Natural killer cell (primary cell): ENCODE measurements at regions not wholly inside any gene's neighbourhood (a gene's known extent, or its start where the extent isn't known, plus 50 kb on each side); places are given as distances from the start of the nearest gene placed in this dataset.

Source experiments
- ATAC-seq, 3 donors: fragments of 150-1000 bp in 2 of 3; fragments of 200-7000 bp in 1 of 3; cut with Tn5 transposase; 1 replicate in 1 of 3; 2 replicates in 2 of 3; pipeline ENCODE4 v1.10.0; 2021; ENCODE audit warnings: mild to moderate bottlenecking in 2 of 3, moderate library complexity in 2 of 3
- DNase-seq, 2 donors: peaks; one replicate each; pipeline versions ENCODE4 v3.0.0 to v3.0.0-alpha.2; 2013 to 2021; ENCODE audit warnings: mixed read lengths in 1 of 2
- H3K27ac ChIP-seq: one replicate; pipeline ENCODE4 v1.5.1; 2013; ENCODE audit warnings: mild to moderate bottlenecking, low read length
- H3K27me3 ChIP-seq: one replicate; pipeline ENCODE4 v1.6.1; 2013; ENCODE audit warnings: low read length; ENCODE audit not compliant: control insufficient read depth, insufficient read depth
- H3K36me3 ChIP-seq: one replicate; pipeline ENCODE4 v1.6.1; 2013; ENCODE audit warnings: low read length; ENCODE audit not compliant: control insufficient read depth, insufficient read depth
- H3K4me1 ChIP-seq: one replicate; pipeline ENCODE4 v1.6.1; 2013; ENCODE audit warnings: low read length; ENCODE audit not compliant: control insufficient read depth, insufficient read depth
- H3K4me3 ChIP-seq: one replicate; pipeline ENCODE4 v1.5.1; 2013; ENCODE audit warnings: low read length
- H3K9me3 ChIP-seq: one replicate; pipeline ENCODE4 v1.6.1; 2013; ENCODE audit warnings: low read length; ENCODE audit not compliant: control insufficient read depth, insufficient read depth
- H3K27ac Mint-ChIP-seq, 2 donors: one replicate each; pipeline ENCODE4 v1.8.0; 2022; ENCODE audit warnings: mild to moderate bottlenecking in 2 of 2, mixed read lengths in 2 of 2, moderate library complexity in 1 of 2
- H3K27me3 Mint-ChIP-seq, 2 donors: one replicate each; pipeline ENCODE4 v1.8.0; 2022; ENCODE audit warnings: low read depth in 2 of 2, mixed read lengths in 2 of 2
- H3K36me3 Mint-ChIP-seq: one replicate; pipeline ENCODE4 v1.8.0; 2022; ENCODE audit warnings: mixed read lengths
- H3K4me1 Mint-ChIP-seq, 2 donors: one replicate each; pipeline ENCODE4 v1.8.0; 2022; ENCODE audit warnings: mixed read lengths in 2 of 2
- H3K4me3 Mint-ChIP-seq: one replicate; pipeline ENCODE4 v1.8.0; 2022; ENCODE audit warnings: mild to moderate bottlenecking, moderate library complexity, mixed read lengths
- H3K9me3 Mint-ChIP-seq, 2 donors: one replicate each; pipeline ENCODE4 v1.8.0; 2022; ENCODE audit warnings: mixed read lengths in 2 of 2
- CTCF ChIP-seq: fragments of 200-600 bp; IDR thresholded peaks from one replicate; pipeline ENCODE4 v1.8.0; 2022; ENCODE audit warnings: antibody characterized with exemption
- WGBS: methylation state at CpG from one replicate; pipeline ENCODE4 v1.1.7; 2013; ENCODE audit warnings: missing lambda C conversion rate; ENCODE audit not compliant: insufficient coverage; 5-methylcytosine and 5-hydroxymethylcytosine counted together
- intact Hi-C: fragments of 100-400 bp; cut with micrococcal nuclease; formaldehyde crosslinking; loops from one replicate; pipeline ENCODE4 v1.14.2; 2022

DNA sequence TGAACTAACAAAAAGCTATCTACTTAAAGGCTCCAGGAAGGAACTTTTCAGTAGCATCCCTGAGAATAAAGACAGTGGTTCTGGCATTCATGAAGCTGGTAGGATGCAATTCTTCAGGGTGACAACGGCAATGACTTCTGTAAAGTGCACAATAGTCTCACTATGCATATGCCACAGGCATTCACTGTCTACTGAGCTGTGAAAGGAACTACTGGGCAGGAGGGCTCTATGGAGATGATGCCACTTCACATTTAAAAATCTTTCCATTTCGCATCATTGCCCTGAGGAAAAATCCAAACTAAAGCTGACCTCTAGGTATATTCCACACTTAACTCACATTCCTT, 2020.6 kb upstream of the PCDH20 start:
- Mint-ChIP-seq H3K4me1 (no peaks in the 10 kb centered on the region), H3K36me3 (peaks cover 16% of the 10 kb centered on the region), H3K4me3 (no peak overlapping the region), H3K9me3 (peaks cover 13 to 14% of the 10 kb centered on the region in 2 donors), H3K27me3 (no peaks in the 10 kb centered on the region), H3K27ac (no peak overlapping the region)
- intact Hi-C loops = no loop called here
- Histone ChIP-seq H3K27ac (no peak overlapping the region), H3K9me3 (no peaks in the 10 kb centered on the region), H3K4me1 (no peaks in the 10 kb centered on the region), H3K36me3 (no peaks in the 10 kb centered on the region), H3K27me3 (no peaks in the 10 kb centered on the region), H3K4me3 (no peak overlapping the region)
- no peak for TF ChIP-seq CTCF
- 67% methylated on average over 2 of the region's 2 CpGs for WGBS
- ATAC-seq (no peak), DNase-seq (no peak)

- Mint-ChIP-seq H3K9me3 (peaks cover 13 to 14% of the 10 kb centered on the region in 2 donors), H3K27ac (no peak overlapping the region), H3K4me3 (no peak overlapping the region), H3K36me3 (peaks cover 16% of the 10 kb centered on the region), H3K27me3 (no peaks in the 10 kb centered on the region), H3K4me1 (no peaks in the 10 kb centered on the region)
- H3K4me3 ChIP-seq = no peak overlapping the region
- no peaks in the 10 kb centered on the region for H3K4me1 ChIP-seq
- H3K27ac ChIP-seq = no peak overlapping the region
- ATAC-seq (no peak), DNase-seq (no peak)
- no peaks in the 10 kb centered on the region for H3K27me3 ChIP-seq
- 74% methylated on average over 2 of the region's 2 CpGs for WGBS
- H3K36me3 ChIP-seq = no peaks in the 10 kb centered on the region
- no peaks in the 10 kb centered on the region for H3K9me3 ChIP-seq
- no peak for TF ChIP-seq CTCF
- intact Hi-C loops = no loop called here
Observed at GRCh38 chr13:63435667-63436324, 2020.1 kb upstream of the PCDH20 start.

DNA sequence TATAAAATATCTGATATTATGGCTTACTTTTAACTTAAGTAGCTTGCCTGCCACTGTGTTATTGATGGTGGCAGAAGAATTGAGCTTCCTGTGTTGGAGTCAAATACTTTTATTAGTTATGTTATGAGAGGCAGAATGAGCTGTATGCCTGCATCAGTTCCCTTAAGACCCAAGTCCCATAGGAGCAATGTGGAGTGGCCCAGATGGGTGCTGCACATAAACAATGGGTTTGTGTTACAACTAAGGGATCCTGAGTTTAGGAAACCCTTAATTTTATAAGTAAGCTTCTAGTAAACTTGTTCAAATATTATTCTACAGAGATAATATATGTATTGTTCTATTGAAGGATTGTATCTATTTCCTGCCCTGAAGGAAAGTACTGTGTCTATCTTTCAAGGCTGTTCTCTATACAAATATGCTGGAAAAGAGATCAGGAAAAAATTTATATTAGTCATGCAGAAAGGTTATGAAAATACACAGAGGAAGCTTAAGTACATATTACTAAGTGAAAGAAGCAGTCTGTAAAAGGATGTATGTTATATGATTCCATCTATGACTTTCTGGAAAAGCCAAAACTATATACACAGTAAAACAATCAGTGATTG, 2018.0 kb upstream of the PCDH20 start:
- Mint-ChIP-seq H3K4me1 (no peaks in the 10 kb centered on the region), H3K36me3 (peaks cover 6% of the 10 kb centered on the region), H3K27ac (no peak overlapping the region), H3K27me3 (no peaks in the 10 kb centered on the region), H3K4me3 (no peak overlapping the region), H3K9me3 (peaks cover 12 to 13% of the 10 kb centered on the region in 2 donors)
- H3K9me3 ChIP-seq = no peaks in the 10 kb centered on the region
- H3K27ac ChIP-seq = no peak overlapping the region
- DNase-seq (no peak), ATAC-seq (no peak)
- H3K4me1 ChIP-seq = no peaks in the 10 kb centered on the region
- intact Hi-C loops = no loop called here
- H3K27me3 ChIP-seq = no peaks in the 10 kb centered on the region
- H3K36me3 ChIP-seq = no peaks in the 10 kb centered on the region
- no peak for TF ChIP-seq CTCF
- no peak overlapping the region for H3K4me3 ChIP-seq

DNA sequence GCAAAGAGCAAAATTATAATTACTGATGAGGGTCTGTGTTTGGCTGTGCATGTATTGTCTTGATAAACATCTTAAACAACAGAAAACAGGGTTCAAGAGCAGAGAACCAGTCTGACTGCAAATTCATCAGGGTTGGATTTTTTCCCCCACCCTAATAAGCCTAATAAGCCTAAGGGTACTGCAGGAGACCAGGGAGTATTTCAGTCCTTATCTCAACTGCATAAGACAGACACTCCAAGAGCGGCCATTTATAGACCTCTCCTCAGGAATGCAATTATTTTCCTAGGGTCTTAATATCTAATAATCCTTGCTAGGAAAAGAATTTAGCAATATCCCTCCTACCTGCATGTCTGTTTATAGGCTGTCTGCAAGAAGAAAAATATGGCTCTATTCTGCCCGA, 2011.5 kb upstream of the PCDH20 start:
- Histone ChIP-seq H3K4me1 (no peaks in the 10 kb centered on the region), H3K36me3 (no peaks in the 10 kb centered on the region), H3K9me3 (peaks cover 3% of the 10 kb centered on the region), H3K27me3 (no peaks in the 10 kb centered on the region), H3K4me3 (no peak overlapping the region), H3K27ac (no peak overlapping the region)
- no peak overlapping the region for H3K4me3 Mint-ChIP-seq
- H3K27me3 Mint-ChIP-seq = no peaks in the 10 kb centered on the region
- intact Hi-C loops = no loop called here
- H3K4me1 Mint-ChIP-seq = no peaks in the 10 kb centered on the region
- peaks cover 6% of the 10 kb centered on the region for H3K36me3 Mint-ChIP-seq
- no peak for ATAC-seq
- H3K27ac Mint-ChIP-seq = no peak overlapping the region
- no peak for TF ChIP-seq CTCF
- 85% methylated on average over 2 of the region's 2 CpGs for WGBS
- H3K9me3 Mint-ChIP-seq = peaks cover 6 to 7% of the 10 kb centered on the region in 2 donors
- no peak for DNase-seq
